HL-60 (cell line): ENCODE measurements at regions not wholly inside any gene's neighbourhood (a gene's known extent, or its start where the extent isn't known, plus 50 kb on each side); places are given as distances from the start of the nearest gene placed in this dataset.

ENCODE experiments used
- POLR2AphosphoS5 ChIP-seq: IDR thresholded peaks from 2 replicates; pipeline ENCODE4 v1.6.1; 2012; ENCODE audit warnings: low read depth
- TF ChIP-seq, protein P1 (sequence below): IDR thresholded peaks from one replicate; pipeline ENCODE4 v1.5.1; 2011; ENCODE audit warnings: low read length, control low read depth, inconsistent platforms; ENCODE audit not compliant: insufficient read depth

DNA sequence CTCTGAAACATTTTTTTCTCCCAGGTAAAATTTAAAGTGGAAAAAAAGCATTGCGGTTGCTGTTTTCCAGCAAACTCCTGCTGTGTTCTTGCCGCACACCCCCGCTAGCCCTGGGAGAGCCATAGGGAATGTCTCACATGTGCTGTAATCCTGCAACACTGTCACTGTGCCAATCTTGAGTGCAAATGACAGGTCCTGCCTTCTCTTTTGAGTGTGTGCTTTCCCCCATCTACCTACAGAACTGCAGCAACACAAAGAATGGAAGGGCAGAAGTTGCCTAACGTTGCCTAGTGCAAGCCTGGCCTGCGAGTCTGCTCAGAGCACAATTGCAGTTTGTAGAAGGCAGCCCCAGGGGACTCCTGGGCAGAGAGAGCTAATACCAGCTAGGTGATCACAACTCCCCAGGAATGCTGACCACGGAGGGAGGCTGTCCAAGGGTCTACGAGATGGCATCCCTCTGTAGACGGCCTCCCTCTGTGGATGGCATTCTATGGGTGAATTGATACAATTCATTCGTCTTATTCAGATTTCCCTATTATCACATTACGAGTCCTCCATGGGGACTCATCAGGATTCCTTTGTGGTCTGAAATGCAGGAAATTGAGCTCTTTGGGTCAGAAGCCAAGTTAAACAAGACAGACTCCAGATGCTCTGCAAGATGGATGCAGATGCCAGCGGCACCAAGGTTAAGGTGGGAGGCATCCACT, 172.6 kb upstream of the S1PR3 start:
- TF ChIP-seq, protein P1, sequence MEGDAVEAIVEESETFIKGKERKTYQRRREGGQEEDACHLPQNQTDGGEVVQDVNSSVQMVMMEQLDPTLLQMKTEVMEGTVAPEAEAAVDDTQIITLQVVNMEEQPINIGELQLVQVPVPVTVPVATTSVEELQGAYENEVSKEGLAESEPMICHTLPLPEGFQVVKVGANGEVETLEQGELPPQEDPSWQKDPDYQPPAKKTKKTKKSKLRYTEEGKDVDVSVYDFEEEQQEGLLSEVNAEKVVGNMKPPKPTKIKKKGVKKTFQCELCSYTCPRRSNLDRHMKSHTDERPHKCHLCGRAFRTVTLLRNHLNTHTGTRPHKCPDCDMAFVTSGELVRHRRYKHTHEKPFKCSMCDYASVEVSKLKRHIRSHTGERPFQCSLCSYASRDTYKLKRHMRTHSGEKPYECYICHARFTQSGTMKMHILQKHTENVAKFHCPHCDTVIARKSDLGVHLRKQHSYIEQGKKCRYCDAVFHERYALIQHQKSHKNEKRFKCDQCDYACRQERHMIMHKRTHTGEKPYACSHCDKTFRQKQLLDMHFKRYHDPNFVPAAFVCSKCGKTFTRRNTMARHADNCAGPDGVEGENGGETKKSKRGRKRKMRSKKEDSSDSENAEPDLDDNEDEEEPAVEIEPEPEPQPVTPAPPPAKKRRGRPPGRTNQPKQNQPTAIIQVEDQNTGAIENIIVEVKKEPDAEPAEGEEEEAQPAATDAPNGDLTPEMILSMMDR = no peak
- no peak for TF ChIP-seq POLR2AphosphoS5
